ENCODE measurements at regions not wholly inside any gene's neighbourhood (a gene's known extent, or its start where the extent isn't known, plus 50 kb on each side); places are given as distances from the start of the nearest gene placed in this dataset.
"Not testable (repeated sequence)": the region's sequence is repeated elsewhere in the genome, so short reads cannot be mapped to it uniquely, and the experiment has no call there.

DNA sequence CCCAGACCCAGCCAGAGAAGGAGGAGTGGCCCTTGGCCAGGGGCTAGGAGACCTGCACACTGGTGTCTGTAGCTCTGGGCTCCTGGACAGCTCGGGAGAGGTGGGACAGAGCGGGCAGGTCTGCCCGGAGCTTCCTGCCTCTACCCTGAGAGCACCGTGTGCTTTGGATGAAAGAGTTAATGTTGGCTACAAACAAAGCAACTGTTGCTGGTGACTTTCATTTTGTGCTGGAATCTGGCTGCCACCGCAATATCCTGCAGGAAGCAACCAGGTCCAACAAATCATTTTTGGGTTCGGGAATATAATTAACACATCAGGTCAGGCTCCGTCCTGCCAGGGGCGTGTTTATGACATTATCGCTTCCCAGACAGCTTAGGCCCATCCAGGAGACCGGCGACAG is 441.8 kb upstream of the MKI67 start:
- no peak for DNase-seq

- DNase-seq: no peak
These were observed 442.3 kb upstream of the MKI67 start for GRCh38 chr10:128568491-128568890.

GRCh38 chr10:128568990-128569945 is 443.0 kb upstream of the MKI67 start:
- no peak for DNase-seq

DNA sequence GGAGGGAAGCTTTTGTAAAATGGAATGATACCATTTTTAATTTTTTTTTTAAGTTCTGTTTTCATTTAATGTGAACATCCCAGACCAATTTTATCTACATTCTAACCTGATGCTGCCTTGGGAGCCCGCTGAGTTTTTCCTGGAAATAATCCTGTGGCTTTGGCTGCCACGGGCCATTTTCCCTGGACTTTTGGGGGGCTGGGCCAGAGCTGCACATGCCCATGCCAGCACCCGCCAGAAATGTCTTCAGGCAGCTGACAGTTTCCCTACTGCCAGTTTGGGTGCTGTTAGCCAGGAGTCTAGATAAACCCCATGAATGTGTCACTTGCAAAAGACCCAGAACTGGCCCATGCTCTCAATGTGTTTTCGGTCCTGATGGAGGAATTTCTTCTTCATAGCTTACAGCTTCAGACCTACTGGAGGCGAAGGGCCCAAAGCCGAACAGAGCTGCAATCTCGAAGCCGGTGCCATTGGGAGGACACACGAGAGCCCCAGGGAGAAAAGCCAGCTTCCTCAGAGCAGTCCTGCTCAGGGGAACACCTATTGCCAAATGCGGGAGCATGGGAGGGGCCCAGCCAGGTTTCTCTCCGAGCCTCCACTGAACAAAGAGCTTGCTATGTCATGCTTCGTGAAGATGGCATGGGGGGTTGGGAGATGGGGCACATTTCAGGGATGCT is 444.2 kb upstream of the MKI67 start:
- no peak for DNase-seq

- DNase-seq: no peak
These were observed 444.8 kb upstream of the MKI67 start for GRCh38 chr10:128571071-128571470.

DNA sequence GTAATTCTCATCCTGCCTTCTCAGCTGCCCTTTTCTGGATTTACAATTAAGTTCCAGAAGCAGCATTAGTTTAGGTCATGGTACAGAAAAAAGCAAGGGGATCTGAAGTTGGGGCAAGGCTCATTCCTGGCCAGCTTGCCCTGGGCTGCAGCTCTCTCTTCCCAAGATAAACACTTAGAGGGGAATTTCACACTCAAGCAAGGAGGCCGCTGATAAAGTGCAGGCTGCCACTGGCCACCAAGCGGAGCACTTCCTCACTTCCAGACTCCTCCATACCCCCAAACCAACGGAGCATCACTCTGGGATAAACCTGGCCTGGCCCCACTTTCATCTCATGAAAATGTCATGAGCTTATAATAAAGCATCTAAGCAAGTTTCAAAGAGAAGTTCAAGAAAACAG is 445.5 kb upstream of the MKI67 start:
- DNase-seq: no peak

DNA sequence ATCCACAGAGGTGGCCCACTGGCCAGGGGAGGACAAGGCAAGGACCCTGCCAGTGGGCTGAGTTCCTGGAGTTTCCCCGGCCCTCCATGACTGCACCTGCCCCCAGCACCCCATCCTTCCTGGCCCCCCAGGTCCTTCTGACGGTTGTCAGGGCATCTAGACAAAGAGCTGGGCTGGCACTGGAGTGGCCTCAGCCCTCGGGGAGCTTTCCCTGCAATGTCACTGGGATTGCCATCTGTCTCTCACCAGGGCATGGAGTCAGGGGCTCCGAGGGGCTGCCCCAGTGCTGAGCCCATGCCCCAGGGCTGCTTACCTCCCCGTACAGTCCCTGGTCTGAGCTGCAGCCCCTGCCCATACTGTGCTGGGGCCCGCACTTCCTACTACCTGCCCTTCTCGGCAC is 446.5 kb upstream of the MKI67 start:
- no peak for DNase-seq

DNA sequence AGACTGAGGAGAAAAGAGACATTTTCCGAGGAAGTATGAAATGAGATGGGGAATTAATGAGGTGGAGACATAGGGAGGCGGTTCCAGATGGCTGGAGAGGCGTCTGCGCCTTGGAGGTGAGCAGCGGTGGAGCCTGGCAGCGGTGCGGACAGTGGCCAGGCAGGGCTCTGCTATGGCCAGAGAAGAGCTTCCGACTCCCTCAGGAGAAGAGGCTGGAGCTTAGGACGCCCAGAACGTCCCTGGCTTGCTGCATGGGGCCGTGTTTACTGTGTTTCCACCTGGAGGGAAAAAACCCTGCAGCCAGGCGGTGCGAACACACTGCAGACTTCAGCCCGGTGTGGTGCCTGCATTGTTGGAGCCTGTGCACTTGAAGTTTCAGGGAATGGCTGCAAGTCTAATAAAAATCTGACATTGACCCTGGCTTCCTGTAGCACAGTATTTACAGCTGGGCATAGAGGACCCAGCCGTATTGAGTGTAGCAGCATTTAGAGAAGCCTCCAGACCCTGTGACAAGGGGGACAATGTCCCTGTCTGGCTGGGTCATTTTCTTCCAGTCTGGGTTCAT is 447.1 kb upstream of the MKI67 start:
- DNase-seq: no peak

DNA sequence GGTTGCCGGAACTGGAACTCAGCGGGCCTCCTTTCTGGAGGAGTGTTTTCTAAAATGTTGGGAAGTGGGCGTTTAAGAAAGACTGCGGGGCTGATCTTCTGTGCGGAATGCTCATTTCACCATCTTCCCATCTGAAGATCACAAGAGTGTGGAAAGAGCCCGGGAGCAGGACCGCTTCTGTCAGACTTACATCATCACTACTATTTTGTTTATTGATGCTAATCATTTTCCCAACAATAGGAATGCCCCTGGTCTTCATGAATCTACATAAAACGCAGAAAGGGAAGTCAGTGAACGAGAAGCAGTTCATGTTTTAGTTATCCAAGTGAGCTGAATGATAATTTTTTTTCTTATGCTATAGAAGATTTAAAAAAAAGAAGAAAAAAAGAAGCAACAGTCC is 447.8 kb upstream of the MKI67 start:
- no peak for DNase-seq

DNA sequence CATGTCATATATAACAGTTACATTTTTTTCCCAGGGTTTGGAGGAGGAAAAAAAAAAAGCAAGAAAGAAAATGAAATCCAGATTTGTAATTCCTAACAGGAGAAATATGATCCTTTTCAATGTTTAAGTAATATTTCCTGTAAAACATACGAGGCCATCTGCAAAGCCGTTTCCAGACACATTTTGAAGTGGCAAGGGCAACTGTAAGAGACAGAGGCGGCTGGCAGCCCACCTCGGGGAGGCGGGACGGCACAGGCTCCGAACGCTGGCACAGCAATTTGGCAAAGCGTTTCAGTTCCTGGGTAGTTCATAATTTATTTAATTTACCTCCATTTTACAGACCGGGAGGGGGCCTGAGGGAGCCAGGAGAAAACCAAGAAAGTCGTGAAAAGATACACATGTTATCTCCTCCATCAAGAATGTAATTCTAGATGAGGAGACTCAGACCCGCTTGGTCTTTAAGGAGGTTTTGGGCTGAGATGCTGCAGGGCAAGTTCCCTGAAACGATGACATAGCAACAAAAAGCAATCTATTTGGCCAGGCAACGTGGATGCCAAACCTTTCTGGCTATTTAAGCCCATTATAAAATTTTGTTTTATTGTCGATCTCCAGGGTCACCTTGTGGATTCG is 448.5 kb upstream of the MKI67 start:
- DNase-seq: no peak

- no peak for DNase-seq
These were observed 449.5 kb upstream of the MKI67 start for GRCh38 chr10:128575761-128576160.

DNA sequence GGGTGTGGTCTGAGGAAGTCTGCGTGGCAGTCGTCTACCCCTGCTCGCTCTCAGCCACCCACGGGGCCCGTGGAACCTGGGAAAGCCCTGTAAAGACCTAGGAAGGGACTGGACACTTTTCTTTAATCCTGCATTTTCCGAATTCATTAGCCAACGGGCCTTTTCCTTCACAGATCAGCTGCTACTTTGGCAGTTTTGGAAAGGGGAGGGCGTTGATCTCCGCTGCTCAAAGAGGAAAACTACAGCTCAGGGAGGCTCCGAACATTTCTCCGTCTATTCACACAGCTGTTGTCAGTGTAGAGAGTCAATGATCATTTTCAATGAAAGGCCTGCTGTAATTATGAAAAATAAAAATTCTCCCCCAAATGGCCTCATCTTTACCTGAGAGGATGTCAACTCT is 450.1 kb upstream of the MKI67 start:
- no peak for DNase-seq

DNA sequence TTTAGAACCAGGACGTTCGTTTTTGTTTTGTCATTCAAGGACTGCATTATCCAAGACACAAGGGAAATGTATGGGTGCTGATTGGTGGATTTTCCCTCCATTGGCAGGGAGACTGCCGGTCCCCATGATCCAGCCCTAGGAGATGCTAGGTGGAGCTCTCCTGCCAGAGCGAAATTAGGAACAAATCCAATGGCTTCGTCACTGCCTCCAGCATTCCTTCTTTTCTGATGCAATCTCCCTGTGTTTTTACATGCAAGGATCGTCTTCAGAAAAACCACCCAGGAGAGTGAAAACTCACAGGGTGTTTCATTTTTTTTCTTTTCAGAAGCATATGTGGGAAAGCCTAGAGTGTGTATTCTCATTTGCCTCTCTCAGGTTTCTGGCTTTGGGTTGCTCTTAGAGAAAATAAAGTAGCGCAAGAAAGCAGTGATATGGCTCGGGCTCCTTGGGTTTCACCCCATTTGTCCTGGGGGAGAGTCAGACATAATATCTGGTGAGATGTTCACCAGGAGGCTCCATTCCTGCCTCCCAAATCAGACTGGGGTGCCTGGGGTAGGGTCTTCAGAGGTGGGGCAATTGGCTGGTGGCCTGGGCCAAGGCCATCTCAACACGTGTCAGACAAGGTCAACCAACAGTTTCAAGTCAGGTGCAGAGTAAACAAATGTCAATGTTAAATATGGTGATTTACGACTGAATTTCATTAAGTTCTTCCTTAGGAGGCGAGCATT is 450.9 kb upstream of the MKI67 start:
- DNase-seq: no peak

DNA sequence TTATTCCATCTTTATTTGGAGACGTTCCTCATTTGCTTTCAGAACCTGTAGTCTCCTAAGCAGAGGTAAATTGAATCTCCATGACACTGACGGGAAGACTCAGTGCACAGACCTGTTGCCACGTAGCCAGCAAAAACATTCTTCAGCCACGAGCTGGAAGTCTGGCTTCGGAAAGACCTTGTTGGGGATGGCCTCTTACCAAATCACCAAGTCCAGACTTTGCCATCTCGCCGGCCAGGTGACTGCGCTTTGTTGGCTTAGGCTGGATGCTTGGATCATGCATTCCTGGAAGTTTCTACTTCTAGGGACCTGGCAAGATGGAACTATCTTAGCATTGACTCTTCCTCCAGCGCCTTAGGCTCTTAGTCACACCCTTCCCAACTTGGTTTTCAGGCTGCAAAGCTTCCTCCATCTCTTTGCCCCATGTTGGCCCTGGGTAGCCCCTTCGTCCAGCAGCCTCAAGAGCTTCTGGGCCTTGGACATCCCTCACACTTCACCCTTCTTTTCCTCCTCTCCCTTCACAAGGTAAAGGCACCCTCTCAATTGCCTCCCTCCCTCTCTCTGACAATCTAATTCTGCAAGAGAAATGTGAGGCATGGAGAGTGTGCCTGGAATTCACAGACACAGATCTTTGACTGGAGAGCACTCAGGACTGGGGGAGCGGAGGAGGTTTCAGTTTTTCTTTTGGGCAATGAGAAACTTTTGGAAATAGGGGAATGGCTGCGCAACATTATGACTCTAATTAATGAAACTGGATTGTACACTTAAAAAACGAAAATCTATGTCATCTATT is 451.9 kb upstream of the MKI67 start:
- DNase-seq: no peak

DNA sequence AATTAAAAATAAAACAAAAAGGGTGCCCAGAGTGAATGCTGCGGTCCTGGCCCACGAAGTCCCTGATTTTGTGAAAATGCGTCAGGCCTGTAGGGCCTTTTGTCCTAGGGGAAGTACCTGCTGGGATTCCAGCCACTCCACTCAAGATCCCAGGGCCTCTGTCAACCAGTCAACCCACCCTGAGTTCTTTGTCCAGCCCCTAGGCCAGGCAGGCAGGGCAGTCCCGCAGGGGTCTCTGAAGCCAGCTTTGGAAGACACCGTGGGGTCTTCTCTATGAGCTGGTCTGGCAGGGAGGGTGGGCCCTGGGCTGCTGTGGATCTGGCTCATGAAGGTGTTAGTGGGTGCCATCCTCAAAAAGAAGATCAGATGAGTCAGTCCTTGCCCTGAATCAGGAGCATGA is 452.5 kb upstream of the MKI67 start:
- no peak for DNase-seq

GRCh38 chr10:128579280-128579865 is 453.1 kb upstream of the MKI67 start:
- DNase-seq: no peak

DNA sequence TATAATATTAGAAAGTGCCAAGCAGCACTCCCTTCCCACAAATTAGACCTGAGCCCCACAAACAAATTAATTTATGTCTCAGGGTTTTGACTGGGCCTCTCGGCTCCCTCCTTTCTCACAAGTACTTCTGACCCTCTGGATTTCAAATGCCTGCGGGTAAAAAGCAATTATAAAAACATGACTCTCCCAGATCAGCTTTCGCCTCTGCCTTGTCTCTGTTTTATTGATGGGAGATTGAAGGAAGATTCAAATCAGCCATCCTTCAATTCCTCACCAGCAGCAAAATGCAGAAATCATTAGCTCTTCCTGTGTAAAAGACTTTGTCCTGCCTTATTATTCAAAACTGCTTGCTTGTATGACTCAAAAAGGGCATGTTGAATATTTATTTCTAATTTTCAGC is 453.7 kb upstream of the MKI67 start:
- DNase-seq: no peak

GRCh38 chr10:128583125-128583524 is 456.9 kb upstream of the MKI67 start:
- not testable (repeated sequence) for DNase-seq

DNA sequence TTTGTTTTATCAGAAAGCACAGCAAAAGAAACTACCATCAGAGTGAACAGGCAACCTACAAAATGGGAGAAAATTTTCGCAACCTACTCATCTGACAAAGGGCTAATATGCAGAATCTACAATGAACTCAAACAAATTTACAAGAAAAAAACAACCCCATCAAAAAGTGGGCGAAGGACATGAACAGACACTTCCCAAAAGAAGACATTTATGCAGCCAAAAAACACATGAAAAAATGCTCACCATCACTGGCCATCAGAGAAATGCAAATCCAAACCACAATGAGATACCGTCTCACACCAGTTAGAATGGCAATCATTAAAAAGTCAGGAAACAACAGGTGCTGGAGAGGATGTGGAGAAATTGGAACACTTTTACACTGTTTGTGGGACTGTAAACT is 460.4 kb upstream of the MKI67 start:
- DNase-seq: not testable (repeated sequence)

GRCh38 chr10:128587689-128588088 is 461.5 kb upstream of the MKI67 start:
- no peak for DNase-seq

GRCh38 chr10:128588402-128588801 is 462.2 kb upstream of the MKI67 start:
- DNase-seq: no peak

DNA sequence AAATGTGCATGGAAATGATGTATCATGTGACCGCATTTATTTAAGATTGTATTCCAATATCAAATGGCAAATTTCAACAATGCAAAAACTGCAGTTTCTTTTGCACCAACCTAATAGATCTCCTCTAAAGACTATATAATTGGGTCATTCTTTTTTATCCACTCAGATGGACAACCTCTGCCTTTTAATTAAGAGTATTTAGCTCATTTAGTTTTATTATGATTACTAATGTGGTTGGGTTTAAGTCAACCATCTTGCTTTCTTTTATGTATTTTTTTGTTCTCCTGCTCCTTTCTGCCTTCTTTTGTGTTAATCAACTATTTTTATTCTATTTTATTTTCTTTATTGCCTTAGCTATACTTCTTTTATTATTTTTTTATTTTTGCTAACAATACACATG is 468.5 kb upstream of the MKI67 start:
- no peak for DNase-seq
